ENCODE measurements at regions not wholly inside any gene's neighbourhood (a gene's known extent, or its start where the extent isn't known, plus 50 kb on each side); places are given as distances from the start of the nearest gene placed in this dataset.

DNA sequence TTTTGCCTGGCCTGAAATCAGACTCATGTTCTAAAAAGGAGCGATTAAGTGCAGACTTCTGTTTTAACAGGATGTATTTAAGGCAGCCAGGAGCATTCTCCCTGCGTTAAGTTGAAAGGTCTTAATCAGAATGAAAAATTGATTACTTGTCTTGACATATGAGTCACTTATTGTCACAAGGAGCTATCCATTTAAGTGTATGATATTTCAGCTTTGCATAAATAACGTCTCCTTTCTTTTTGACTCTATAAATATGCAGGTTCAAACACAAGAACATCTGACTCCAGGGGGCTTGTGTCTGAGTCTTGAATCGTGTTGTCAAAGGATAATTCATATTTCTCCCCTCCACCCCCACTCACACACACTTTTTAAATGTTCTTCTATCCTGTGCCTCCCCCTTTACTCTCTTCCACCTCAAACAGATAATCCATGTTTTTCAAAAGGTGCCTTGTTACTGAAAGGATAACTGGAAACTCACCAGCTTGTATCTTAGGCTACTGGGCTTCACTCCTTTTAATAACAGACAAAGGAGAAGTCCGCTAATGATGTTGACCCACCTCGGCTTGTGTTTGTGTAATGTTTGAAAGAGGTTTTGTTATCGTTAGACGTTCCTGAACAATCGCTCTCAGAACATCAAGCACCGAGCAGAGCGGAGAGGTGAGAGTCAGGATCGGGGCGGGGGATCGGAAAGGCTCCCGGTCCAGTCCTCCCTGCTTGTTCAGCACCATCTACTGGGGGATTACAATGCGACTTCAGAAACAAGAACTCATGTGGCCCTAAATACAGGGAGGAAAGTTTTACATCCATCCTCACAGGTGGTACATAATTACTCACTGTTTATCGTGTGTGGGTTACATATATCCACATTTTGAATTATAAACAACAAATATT lies 107.5 kb upstream of the RPL34 start:
- peak; percentile 16 for DNase-seq (ENCODE audit: low read depth)
- TF ChIP-seq, protein P1, sequence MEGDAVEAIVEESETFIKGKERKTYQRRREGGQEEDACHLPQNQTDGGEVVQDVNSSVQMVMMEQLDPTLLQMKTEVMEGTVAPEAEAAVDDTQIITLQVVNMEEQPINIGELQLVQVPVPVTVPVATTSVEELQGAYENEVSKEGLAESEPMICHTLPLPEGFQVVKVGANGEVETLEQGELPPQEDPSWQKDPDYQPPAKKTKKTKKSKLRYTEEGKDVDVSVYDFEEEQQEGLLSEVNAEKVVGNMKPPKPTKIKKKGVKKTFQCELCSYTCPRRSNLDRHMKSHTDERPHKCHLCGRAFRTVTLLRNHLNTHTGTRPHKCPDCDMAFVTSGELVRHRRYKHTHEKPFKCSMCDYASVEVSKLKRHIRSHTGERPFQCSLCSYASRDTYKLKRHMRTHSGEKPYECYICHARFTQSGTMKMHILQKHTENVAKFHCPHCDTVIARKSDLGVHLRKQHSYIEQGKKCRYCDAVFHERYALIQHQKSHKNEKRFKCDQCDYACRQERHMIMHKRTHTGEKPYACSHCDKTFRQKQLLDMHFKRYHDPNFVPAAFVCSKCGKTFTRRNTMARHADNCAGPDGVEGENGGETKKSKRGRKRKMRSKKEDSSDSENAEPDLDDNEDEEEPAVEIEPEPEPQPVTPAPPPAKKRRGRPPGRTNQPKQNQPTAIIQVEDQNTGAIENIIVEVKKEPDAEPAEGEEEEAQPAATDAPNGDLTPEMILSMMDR (IDR thresholded peaks at IDR 0.05; ENCODE audit: control insufficient read depth, insufficient read depth, low read depth, low read length, missing control alignments): peak; percentile 62
- H3K4me3 ChIP-seq (ENCODE audit: control insufficient read depth, low read depth, low read length): no peak overlapping the region

DNA sequence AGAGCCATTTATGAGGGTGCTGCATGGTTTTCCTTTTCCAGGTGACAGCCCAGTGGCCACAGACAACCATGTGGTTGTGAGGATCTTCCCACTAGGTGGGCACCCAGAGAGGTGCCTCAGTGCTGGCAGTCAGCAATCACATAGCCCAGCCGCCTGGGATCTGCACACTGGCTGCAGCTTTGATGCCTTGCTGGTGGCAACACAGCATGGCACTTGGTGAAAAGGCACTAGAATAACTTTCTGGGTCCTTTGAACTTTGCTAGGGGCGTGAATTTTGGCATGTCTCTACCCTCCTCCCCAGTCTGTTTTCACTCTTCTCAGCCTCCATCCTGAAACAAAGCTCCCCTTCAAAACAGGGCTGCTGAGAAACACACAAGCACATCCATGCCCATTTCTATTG lies 108.8 kb upstream of the RPL34 start:
- DNase-seq (ENCODE audit: low read depth): no peak
- no peak overlapping the region for H3K4me3 ChIP-seq (ENCODE audit: control insufficient read depth, low read depth, low read length)
- TF ChIP-seq, protein P1 (IDR thresholded peaks at IDR 0.05; ENCODE audit: control insufficient read depth, insufficient read depth, low read depth, low read length, missing control alignments): no peak

DNA sequence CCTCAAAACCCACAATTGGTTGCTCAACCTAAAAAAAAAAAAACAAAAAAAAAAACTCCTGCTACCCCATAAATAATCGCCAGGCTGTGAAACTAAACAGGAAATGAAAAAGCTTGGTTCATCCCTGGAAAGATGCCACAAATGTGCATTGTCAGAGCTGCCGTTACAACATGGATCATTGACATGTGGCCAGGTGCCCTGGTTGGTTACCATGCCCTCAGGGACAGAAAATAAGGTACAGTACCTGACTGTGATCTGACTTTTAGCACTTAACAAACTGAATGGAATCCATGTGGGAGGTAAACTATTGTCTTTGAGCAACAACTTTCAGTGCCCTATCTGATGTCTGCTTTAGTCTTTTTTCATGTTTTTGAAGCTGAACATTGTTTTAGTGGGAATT lies 118.0 kb upstream of the RPL34 start:
- no peak overlapping the region for H3K4me3 ChIP-seq (ENCODE audit: control insufficient read depth, low read depth, low read length)
- no peak for DNase-seq (ENCODE audit: low read depth)
- TF ChIP-seq, protein P1 (IDR thresholded peaks at IDR 0.05; ENCODE audit: control insufficient read depth, insufficient read depth, low read depth, low read length, missing control alignments): no peak

DNA sequence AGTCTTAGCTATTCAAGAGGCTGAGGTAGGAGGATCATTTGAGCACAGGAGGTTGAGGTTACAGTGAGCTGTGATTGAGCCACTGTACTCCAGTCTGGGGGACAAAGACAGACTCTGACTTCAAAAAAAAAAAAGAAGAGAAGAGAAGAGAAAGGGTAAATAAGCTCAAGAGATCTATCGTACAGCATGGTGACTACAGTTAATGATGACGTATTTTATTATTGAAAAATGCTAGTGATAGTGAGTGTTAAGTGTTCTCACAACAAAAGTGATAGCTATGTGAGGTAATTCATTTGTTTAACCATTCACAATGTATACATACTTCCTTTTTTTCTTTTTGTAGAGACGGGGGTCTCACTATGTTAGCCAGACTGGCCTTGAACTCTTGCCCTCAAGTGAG lies 121.5 kb upstream of the RPL34 start:
- H3K4me3 ChIP-seq (ENCODE audit: control insufficient read depth, low read depth, low read length): no peak overlapping the region
- TF ChIP-seq, protein P1 (IDR thresholded peaks at IDR 0.05; ENCODE audit: control insufficient read depth, insufficient read depth, low read depth, low read length, missing control alignments): no peak
- no peak for DNase-seq (ENCODE audit: low read depth)

DNA sequence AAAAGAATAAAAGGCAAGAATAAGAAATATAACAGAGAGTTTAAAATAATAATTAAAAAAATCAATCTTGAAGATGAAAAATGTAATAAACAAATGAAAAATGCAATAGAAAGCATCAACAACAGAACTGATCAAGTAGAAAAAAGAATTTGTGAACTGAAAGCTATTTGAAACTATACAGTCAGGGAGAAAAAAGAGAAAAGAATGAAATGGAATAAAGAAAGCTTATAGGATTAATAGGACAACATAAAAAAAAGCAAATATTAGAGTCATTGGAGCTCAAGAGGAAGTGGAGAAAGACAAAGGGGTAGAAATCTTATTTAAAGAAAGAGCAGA lies 126.8 kb upstream of the RPL34 start:
- no peak overlapping the region for H3K4me3 ChIP-seq (ENCODE audit: control insufficient read depth, low read depth, low read length)
- TF ChIP-seq, protein P1 (IDR thresholded peaks at IDR 0.05; ENCODE audit: control insufficient read depth, insufficient read depth, low read depth, low read length, missing control alignments): no peak
- no peak for DNase-seq (ENCODE audit: low read depth)

DNA sequence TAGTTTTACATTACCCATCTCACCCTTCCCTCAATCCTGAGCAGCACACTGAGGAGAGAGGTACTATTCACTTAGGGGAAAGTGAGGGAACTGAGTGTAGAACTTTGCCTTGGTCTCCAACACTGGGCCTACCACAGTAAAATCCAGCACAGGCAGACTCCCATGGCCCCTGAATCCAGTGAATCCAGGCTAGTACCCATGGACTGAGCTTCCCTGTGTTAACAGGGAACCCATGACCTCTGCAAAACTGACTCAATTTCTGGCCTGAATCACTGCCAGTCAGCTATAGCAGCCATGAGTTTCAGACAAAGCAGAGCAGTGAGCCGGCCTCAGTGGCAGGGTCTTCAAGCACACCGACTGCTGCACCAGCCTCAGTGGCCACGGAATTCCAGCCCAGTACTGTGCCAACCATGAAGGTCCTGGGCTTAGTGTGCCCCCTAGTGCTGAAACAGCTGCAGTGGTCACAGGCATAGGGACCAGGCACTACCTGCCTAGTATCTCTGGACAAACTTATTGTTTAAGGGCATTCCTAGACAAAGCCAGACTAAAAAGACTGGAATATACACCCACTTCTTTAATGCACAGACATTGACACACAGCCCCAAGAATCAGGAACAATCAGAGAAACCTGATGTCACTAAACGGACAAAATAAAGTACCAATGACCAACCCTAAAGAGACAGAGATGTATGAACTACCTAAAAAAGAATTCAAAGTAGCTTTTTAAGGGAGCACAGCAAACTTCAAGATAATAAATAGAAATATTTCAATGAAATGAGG lies 127.4 kb upstream of the RPL34 start:
- TF ChIP-seq, protein P1 (IDR thresholded peaks at IDR 0.05; ENCODE audit: control insufficient read depth, insufficient read depth, low read depth, low read length, missing control alignments): peak; percentile 71
- DNase-seq (ENCODE audit: low read depth): no peak
- H3K4me3 ChIP-seq (ENCODE audit: control insufficient read depth, low read depth, low read length): no peak overlapping the region
